ENCODE measurements at regions not wholly inside any gene's neighbourhood (a gene's known extent, or its start where the extent isn't known, plus 50 kb on each side); places are given as distances from the start of the nearest gene placed in this dataset.

DNA sequence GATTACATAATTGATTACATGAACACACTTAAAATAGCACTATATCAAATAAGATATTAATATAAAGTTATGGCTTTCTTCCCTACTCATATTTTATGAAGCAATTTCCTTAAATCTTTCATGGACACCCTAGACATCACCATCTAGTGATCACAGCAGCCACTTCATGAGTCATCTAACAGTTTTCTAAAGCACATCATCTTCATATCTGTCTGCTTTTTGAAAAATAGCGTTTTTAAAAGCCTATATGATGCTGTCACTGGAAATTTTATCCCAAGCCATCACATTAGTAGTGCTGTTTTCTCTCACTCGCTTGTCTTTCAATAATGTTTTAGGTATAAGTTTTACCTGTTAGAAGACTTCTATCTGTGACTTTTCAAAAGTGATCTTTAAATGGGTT lies 326.1 kb downstream of the SLITRK6 start:
- TF ChIP-seq RAD21 (IDR thresholded peaks at IDR 0.05; ENCODE audit: insufficient read depth, low read depth, low read length) (no peak), TAF1 (IDR thresholded peaks at IDR 0.05; ENCODE audit: borderline replicate concordance, low read depth, low read length) (no peak), ATF3 (IDR thresholded peaks at IDR 0.05; ENCODE audit: borderline replicate concordance, extremely low read depth, low read depth, low read length) (no peak), POLR2A (IDR thresholded peaks at IDR 0.05; ENCODE audit: low read depth, low read length) (no peak), NR2C1 (IDR thresholded peaks at IDR 0.05) (no peak), EP300 (IDR thresholded peaks at IDR 0.05; ENCODE audit: borderline replicate concordance in 1 of 2, control insufficient read depth in 1 of 2, low read depth in 2 of 2, low read length in 2 of 2) (no peak), ZZZ3 (IDR thresholded peaks at IDR 0.05; ENCODE audit: control insufficient read depth, insufficient read length, low read depth) (no peak), POLR2AphosphoS2 (IDR thresholded peaks at IDR 0.05; ENCODE audit: low read depth, low read length) (no peak), CEBPZ (IDR thresholded peaks at IDR 0.05; ENCODE audit: low read depth, low read length) (no peak), FOXM1 (IDR thresholded peaks at IDR 0.05; ENCODE audit: low read depth, low read length) (no peak), RAD51 (IDR thresholded peaks at IDR 0.05) (no peak), RCOR1 (conservative IDR thresholded peaks at IDR 0.05; ENCODE audit: low read depth, low read length) (no peak), SIX5 (IDR thresholded peaks at IDR 0.05; ENCODE audit: low read depth, low read length, severe bottlenecking) (no peak)
- TF ChIP-seq, protein P1, sequence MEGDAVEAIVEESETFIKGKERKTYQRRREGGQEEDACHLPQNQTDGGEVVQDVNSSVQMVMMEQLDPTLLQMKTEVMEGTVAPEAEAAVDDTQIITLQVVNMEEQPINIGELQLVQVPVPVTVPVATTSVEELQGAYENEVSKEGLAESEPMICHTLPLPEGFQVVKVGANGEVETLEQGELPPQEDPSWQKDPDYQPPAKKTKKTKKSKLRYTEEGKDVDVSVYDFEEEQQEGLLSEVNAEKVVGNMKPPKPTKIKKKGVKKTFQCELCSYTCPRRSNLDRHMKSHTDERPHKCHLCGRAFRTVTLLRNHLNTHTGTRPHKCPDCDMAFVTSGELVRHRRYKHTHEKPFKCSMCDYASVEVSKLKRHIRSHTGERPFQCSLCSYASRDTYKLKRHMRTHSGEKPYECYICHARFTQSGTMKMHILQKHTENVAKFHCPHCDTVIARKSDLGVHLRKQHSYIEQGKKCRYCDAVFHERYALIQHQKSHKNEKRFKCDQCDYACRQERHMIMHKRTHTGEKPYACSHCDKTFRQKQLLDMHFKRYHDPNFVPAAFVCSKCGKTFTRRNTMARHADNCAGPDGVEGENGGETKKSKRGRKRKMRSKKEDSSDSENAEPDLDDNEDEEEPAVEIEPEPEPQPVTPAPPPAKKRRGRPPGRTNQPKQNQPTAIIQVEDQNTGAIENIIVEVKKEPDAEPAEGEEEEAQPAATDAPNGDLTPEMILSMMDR (IDR thresholded peaks at IDR 0.05 in 2 of 3, conservative IDR thresholded peaks at IDR 0.05 in 1 of 3; ENCODE audit: control insufficient read depth in 2 of 3, extremely low read depth in 1 of 3, insufficient read depth in 1 of 3, low read depth in 3 of 3, low read length in 3 of 3): no peak
